Thyroid gland (tissue), 4 donors: ENCODE measurements at regions not wholly inside any gene's neighbourhood (a gene's known extent, or its start where the extent isn't known, plus 50 kb on each side); places are given as distances from the start of the nearest gene placed in this dataset.

ENCODE experiments used
- DNase-seq, 2 donors: peaks; one replicate each; pipeline ENCODE4 v3.0.0-alpha.2; 2019
- H3K27ac ChIP-seq, 3 donors: fragments of 200-600 bp; sonication (generic); 1 replicate in 2 of 3; 2 replicates in 1 of 3; pipeline ENCODE4 v1.5.1; 2016 to 2019; ENCODE audit warnings: mild to moderate bottlenecking in 1 of 3, moderate library complexity in 1 of 3
- H3K27me3 ChIP-seq: fragments of 200-600 bp; sonication (generic); one replicate; pipeline ENCODE4 v1.5.1; 2019
- H3K36me3 ChIP-seq, 2 donors: fragments of 200-600 bp; sonication (generic); one replicate each; pipeline ENCODE4 v1.5.1; 2016 to 2019
- H3K4me1 ChIP-seq, 2 donors: fragments of 200-600 bp; sonication (generic); one replicate each; pipeline ENCODE4 v1.5.1; 2017 to 2019
- H3K4me3 ChIP-seq, 3 donors: fragments of 200-600 bp; sonication (generic); replicated peaks in 1 of 3; 1 replicate in 2 of 3; 2 replicates in 1 of 3; pipeline ENCODE4 v1.5.1; 2016; ENCODE audit warnings: mild to moderate bottlenecking in 1 of 3
- H3K9me3 ChIP-seq: fragments of 200-600 bp; sonication (generic); one replicate; pipeline ENCODE4 v1.5.1; 2017
- POLR2A ChIP-seq, 2 donors: fragments of 450-650 bp; IDR thresholded peaks; one replicate each; pipeline ENCODE4 v1.6.1; 2017; ENCODE audit warnings: antibody characterized with exemption in 2 of 2, mild to moderate bottlenecking in 2 of 2, moderate library complexity in 1 of 2
- WGBS, 2 donors: methylation state at CpG; one replicate each; pipeline ENCODE4 v1.1.5; 2017; 5-methylcytosine and 5-hydroxymethylcytosine counted together
- intact Hi-C: fragments of 100-400 bp; cut with DNase I; formaldehyde crosslinking; loops from one replicate; pipeline ENCODE4 v1.15.1; 2023
- TF ChIP-seq, protein P1 (sequence below), 6 experiments: fragments of 200-600 bp in 3 of 6; fragments of 450-650 bp in 3 of 6; sonication (generic) in 3 of 6; IDR thresholded peaks; one replicate each; pipeline ENCODE4 v1.5.1; 2016 to 2019; ENCODE audit warnings: antibody characterized with exemption in 6 of 6, mild to moderate bottlenecking in 2 of 6, inconsistent platforms in 1 of 6, moderate library complexity in 1 of 6

DNA sequence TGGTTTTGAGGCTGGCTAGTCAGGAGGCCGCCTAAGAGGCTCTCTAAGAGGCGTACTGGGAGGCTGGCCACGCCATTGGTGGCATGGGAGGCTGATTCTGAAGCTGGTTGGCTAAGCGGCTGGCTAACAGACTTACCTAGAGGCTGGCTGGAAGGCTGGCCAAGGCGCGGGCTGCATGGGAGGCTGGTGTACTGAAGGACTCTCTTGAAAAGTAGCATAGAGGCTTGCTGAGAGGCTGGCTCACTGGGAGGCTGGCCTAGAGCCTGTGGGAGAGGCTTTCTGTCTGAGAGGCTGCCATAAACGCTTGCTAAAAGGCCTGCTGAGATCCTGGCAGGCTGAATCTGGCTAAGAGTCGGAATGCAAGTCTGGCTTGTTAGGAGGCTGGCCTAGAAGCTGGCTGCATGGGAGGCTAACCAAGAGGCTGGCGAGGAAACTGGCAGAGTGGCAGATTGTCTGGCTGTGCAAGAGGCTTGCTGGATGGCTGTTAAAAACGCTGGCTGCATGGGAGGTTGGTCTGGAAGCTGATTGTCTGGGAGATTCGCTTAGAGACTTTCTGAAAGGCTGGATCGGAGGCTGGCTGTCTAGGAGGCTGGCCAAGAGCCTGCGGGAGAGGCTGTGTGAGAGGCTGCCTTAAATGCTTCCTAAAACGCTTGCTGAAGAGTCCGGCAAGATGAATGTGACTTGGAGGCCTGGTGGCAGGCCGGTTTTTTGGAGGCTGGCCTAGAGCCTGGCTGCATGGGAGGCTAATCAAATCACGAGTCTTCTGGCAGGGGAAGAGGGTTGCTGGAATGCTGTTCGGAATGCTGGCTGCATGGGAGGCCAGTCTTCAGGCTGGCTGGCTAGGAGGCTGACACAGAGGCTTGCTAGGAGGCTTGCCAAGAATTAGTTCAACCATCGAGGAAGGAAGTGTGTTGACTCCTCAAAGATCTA, 134.2 kb downstream of the OR13A1 start:
- Histone ChIP-seq H3K27ac (no peak overlapping the region), H3K27me3 (no peaks in the 10 kb centered on the region), H3K9me3 (no peaks in the 10 kb centered on the region), H3K4me3 (no peak overlapping the region), H3K36me3 (no peaks in the 10 kb centered on the region), H3K4me1 (no peaks in the 10 kb centered on the region)
- no peak for TF ChIP-seq POLR2A (IDR thresholded peaks at IDR 0.05)
- TF ChIP-seq, protein P1, sequence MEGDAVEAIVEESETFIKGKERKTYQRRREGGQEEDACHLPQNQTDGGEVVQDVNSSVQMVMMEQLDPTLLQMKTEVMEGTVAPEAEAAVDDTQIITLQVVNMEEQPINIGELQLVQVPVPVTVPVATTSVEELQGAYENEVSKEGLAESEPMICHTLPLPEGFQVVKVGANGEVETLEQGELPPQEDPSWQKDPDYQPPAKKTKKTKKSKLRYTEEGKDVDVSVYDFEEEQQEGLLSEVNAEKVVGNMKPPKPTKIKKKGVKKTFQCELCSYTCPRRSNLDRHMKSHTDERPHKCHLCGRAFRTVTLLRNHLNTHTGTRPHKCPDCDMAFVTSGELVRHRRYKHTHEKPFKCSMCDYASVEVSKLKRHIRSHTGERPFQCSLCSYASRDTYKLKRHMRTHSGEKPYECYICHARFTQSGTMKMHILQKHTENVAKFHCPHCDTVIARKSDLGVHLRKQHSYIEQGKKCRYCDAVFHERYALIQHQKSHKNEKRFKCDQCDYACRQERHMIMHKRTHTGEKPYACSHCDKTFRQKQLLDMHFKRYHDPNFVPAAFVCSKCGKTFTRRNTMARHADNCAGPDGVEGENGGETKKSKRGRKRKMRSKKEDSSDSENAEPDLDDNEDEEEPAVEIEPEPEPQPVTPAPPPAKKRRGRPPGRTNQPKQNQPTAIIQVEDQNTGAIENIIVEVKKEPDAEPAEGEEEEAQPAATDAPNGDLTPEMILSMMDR (IDR thresholded peaks at IDR 0.05) = no peak
- intact Hi-C loops = no loop called here
- DNase-seq = no peak
- 76 to 80% methylated on average over 15 to 19 of the region's 19 CpGs for WGBS, 2 donors

DNA sequence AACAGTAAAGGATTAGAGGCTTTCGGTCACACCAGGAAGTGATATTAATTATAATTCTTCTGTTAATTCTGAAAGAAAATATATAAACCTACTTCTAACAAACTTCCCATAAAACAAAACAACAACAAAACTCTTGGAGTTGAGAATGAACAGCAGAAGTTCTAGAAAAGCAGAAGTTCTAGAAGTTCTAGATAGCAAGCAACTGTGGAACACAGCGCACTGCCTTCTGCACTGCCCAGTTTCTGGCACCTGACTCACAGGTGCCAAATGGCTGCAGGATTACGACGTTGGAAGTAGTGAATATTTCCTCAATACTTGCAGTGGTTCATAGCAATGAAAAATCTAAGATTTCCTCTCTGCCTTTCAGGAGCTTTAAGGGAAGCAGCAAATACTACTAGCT, 132.2 kb downstream of the OR13A1 start:
- no peak for DNase-seq
- TF ChIP-seq, protein P1 (IDR thresholded peaks at IDR 0.05) = no peak
- no peak for TF ChIP-seq POLR2A (IDR thresholded peaks at IDR 0.05)
- WGBS, 2 donors = 90 to 93% methylated on average over 4 of the region's 4 CpGs
- Histone ChIP-seq H3K27me3 (no peaks in the 10 kb centered on the region), H3K36me3 (no peaks in the 10 kb centered on the region), H3K9me3 (no peaks in the 10 kb centered on the region), H3K4me3 (no peak overlapping the region), H3K27ac (no peak overlapping the region), H3K4me1 (no peaks in the 10 kb centered on the region)
- intact Hi-C loops = no loop called here

DNA sequence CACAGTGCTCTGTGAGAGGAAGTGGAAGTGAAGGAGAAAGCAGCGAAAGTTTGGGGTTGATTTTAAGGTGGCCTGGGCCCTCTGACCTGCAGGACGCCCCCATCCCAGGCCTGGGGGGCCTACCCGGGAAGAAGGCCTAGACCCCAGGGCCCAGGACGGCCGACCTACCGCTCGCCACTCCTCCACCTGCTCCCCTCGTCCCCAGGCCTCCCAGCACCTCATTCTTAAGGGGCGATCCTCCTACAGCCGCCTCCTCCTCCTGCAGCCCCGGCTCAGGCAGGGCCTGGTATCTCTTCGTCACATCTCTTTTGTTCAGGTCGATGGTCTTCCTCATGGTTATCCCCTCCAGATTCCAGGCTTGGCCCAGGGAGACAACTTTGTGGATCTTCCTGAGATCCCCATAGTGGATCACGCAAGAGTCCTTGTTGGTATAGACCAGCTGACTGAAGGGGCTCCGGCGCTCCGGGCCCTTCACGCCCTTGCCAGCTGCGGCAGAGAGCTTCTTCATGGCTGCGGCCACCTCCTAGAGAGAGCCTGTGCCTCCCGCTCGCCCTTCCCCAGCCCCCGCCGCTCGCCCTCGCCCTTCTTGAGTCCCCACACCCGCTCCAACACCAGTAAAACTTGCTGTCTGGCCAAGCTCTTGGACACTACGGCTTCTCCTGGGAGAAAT, 117.5 kb downstream of the OR13A1 start:
- Histone ChIP-seq H3K9me3 (no peaks in the 10 kb centered on the region), H3K36me3 (no peaks in the 10 kb centered on the region), H3K4me3 (no peak overlapping the region), H3K27me3 (no peaks in the 10 kb centered on the region), H3K4me1 (no peaks in the 10 kb centered on the region), H3K27ac (no peak overlapping the region)
- intact Hi-C loops = no loop called here
- TF ChIP-seq, protein P1 (IDR thresholded peaks at IDR 0.05) = no peak
- no peak for TF ChIP-seq POLR2A (IDR thresholded peaks at IDR 0.05)
- WGBS, 2 donors = 87 to 90% methylated on average over 28 of the region's 28 CpGs
- no peak for DNase-seq

DNA sequence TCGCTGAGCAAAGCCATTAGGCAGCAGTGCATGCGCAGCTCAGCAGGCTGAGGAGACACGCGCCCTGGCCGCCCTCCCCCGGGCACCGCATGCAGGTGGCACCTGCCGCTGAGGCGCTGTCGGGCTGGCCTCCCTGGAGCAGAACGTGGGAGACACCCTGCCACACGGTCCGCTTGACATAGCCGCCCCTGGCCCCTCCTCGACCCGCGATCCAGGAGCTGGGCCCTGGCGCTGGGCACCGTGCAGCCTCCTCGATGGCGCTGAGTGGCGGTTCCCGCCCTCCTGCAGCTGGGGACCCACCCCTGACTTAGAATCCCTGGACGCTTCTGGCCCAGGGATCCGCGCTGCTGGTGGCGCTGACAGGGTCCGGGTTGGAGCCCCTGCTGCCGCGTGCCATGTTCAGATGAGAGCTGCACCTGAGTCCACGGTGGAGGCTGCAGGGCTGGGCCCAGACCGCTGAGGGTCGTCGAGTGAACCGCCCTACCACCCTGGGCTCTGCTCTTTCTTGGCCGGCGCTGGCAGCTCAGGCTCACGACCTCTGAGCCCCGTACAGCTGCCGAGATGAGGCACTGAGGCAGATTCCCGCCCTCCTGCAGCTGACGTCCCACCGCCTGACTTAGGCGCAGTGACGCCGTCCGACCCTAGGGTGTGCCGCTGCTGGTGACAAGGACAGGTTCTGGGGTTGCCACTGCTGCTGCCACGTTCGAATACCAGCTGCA, 116.8 kb downstream of the OR13A1 start:
- Histone ChIP-seq H3K36me3 (no peaks in the 10 kb centered on the region), H3K27ac (no peak overlapping the region), H3K9me3 (no peaks in the 10 kb centered on the region), H3K4me3 (no peak overlapping the region), H3K4me1 (no peaks in the 10 kb centered on the region), H3K27me3 (no peaks in the 10 kb centered on the region)
- no peak for DNase-seq
- WGBS, 2 donors = 72% methylated on average over 13 to 31 of the region's 50 CpGs
- no peak for TF ChIP-seq POLR2A (IDR thresholded peaks at IDR 0.05)
- TF ChIP-seq, protein P1 (IDR thresholded peaks at IDR 0.05) = no peak
- intact Hi-C loops = no loop called here
